HG03460 (cell line): ENCODE measurements at regions not wholly inside any gene's neighbourhood (a gene's known extent, or its start where the extent isn't known, plus 50 kb on each side); places are given as distances from the start of the nearest gene placed in this dataset.

Experiments used
- ATAC-seq: cut with Tn5 transposase; IDR thresholded peaks from one replicate; pipeline ENCODE4 v1.9.1; 2021; ENCODE audit not compliant: unreplicated experiment

DNA sequence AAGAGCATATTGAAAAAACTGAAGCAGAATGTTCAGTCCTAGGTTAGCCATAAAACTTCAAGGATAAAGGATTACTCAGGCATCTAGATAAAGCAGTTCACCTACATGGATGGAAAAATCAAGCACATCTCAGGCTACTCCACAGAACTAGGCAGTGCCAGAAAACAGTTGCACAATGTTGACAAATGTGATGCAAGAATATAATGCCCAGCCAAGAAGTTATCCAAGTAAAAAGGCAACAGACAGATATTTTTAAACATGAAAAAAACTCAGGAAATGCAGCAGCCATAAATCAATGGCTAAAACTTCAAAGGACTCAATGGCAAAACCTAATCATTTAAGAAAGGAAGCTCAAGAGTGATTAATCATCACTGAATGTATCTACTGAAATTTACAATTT lies 456.0 kb upstream of the FAM241A start:
- no peak for ATAC-seq

DNA sequence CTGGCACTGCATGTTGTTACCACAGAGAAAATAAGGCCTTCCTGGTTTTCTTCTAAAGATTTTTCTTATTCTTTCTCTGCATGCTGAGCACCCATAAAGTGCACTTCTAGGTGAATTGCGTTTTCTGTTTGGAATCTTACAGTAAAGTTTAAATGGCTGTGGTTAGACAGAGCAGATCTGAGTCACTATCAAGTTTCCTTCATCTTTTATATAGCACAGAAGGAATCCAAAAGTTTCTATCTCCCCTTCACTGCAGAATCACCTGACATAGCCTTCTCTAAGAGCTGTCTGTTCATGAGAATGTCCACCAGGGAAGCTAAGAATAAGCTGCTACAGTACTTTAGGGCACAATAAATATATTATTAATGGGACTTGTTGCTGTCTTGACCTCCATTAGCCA lies 455.5 kb upstream of the FAM241A start:
- no peak for ATAC-seq

DNA sequence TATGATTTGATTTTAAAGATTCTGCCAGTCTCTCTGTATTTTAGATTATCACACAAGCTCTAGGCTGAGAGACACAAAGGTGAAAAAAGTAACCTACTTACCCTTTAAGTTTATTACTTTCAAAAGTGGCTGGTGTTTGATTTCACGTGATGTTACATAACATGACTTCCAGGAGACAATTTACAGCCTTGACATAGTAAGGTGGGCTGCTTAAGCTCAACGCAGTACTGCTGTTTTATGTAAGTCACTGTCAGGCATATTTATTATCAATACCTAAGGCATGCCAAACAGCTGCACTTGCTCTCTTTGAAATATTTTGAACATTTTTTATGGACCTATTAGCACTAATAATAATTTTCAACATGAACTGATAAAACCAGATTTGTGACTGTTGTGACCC lies 451.5 kb upstream of the FAM241A start:
- no peak for ATAC-seq

DNA sequence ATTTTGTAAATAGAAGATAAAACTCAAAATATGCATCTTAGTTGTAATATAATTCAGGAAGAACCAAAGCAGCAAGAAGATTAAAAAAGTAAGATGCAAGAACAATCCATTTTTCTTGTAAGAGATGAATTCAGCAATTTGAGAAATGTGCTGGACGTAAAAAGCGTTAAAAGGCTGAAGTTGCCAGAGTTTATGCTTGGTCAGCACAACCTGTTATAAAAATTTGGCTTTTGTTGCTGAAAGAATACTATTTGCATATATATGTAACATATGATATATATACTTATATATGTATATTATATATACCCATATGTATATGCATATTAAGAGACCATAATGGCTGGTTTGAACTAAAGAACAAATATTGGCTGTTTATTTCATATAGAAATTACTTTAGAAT lies 449.6 kb upstream of the FAM241A start:
- no peak for ATAC-seq

DNA sequence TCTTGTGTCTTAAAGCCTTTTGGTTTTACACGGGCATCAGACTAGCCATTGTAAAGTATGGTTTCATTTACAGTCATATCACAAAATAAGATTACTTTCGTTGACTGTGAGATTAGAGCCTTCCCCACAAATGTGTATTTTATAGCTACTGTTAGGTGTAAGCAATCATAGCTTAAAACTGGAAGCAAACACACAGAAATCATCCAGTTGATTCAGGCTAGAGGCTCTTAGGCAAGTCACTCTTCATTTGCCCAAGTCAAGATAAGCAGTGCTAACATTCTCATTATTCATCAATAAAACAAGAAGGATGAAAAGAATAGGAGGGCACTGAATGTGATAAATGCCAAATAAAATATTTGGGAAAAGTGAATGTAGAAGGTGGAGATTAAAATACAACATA lies 448.7 kb upstream of the FAM241A start:
- no peak for ATAC-seq

DNA sequence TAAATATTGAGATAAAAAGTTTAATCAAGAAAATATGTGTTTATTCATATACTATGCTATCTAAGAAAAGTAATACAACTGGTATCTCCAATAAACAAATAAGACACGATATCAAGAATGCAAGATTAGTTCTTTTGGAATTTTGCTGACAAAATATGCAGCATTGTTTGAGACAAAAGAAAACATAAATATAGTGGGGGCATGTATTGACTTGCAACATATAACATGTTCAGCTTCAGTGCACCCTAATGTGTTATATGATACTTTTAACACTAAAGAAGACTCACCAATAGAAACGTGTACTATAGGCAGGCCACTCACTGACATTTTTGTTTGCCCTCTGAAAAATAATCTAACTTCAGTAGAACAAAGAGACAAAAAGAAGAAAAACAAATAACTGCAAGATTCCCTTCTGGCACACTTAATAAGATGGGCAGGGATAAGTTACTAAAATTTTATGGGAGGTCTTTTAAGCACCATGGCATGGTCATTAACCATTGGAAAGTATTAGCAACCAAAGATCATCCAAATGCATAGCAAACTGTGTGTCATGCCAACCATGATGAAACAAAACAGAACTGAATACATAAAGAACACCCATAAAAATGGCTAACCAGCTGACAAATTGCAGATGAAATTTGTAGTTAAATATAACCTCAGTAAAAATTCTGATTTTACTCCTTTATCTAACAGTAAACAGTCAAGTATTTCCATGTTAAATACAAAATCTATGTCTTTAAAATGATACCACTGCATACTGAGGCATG lies 447.9 kb upstream of the FAM241A start:
- ATAC-seq: no peak

DNA sequence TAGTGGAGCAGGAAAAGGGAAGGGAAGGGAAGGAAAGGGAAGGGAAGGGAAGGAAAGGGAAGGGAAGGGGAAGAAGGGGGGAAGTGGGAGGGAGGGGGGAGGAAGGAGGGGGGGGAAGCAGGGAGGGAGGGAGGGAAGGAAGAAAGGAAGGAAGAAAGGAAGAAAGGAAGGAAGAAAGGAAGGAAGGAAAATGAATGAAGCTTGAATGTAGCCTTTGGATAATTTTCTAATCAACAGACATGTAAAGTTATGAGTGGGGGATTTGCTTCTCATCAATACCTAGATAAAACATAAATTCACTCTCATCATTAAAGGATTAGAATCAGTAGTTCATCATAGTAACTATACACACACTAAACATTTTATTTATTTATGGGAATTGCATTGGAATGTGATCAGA lies 446.9 kb upstream of the FAM241A start:
- no peak for ATAC-seq

DNA sequence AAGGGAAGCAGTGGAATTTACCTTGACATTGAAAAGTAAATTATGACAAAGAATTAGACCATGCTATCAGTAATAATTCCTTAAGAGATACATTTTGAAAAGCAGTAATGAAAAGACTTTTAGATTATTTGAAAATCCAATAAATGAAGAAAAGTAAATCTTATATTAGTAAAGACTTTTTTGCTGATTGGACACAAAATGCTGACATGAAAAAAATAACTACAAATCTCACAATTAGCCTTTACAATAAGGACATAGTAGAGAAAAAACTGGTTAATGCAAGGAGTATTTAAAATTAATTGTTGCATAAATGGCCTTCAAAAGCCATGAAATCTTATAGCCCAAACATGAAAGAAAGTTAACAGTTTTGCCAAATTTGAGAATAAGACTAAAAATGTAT lies 446.1 kb upstream of the FAM241A start:
- no peak for ATAC-seq

DNA sequence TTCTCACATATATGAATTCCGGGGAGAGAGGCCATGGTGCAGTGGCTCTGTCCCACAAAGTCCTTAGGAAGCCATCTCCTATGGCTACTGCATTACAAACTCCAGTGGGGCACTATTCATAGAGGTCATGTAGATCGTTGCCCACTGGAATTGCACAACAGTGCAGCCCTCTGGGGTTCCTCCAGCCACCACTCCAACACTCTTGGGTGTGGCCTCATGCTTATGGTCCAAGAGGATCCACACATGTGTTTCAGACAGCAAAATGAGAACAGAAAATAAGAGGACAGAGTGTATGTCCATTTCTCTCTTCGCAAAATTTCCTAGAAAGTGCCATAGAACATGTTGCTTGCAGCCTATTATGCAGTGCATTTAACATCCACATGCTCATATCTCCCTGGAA lies 444.2 kb upstream of the FAM241A start:
- ATAC-seq: no peak

DNA sequence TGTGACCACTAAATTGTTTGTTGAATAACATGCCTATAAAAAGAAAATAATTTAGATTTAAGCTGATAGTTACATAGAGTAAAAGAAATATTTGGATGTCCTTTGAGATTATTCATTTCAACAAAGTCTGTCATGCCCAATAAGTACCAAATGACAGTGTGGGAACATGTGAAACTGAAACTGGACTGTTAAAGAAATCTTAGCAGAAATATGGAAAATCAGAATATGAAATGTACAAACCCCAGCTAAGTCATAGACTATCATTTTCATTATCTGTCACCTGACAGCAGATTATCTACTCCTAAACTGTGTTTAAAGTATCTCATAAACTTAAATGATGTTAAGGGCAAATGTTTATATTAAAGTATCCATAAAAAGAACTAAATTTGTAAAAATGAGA lies 437.8 kb upstream of the FAM241A start:
- no peak for ATAC-seq

DNA sequence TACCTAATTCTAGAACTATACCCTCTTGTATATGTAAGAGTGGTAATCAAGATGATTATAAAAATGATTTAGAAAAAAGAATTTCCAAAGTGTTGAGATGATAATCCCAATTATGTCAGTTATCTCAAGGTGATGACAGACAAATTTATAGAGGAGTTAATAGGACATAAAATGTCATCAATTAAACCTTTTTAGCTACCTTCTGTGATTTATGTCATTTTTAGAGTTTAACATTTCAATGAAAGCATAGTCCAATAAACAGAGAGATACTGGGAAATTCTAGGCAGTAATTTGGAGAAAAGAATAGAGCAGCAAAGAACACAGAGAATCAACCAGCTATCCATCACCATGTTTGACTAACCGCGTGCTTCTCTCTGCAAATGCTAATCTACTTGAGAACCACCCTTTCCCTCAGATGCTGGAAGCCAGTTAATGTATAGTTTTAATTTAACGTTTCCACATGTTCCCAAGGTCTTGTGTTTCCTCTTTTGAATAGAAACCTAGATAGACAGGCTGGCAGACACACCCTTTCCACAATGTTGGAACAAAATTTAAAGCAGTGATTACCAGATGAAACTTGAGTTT lies 433.1 kb upstream of the FAM241A start:
- ATAC-seq: no peak

DNA sequence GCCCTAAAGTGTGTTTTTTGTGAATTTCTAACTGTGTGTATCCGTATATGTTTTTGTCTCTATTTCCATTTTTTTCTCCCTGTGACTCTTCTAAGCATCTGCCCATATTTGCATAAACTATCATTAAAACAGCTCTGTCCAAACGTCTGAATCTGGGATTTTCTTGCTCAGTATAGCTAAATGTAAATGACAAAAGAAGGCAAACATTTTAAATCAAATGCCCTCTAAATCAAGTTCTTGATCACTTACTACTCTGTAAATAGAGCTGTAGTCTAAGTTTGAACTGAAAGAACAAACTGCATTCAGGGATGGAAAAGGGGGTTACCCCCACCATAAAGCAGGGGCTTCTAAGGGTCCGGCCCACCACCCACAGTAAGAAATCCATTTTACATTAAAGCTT lies 432.0 kb upstream of the FAM241A start:
- no peak for ATAC-seq

DNA sequence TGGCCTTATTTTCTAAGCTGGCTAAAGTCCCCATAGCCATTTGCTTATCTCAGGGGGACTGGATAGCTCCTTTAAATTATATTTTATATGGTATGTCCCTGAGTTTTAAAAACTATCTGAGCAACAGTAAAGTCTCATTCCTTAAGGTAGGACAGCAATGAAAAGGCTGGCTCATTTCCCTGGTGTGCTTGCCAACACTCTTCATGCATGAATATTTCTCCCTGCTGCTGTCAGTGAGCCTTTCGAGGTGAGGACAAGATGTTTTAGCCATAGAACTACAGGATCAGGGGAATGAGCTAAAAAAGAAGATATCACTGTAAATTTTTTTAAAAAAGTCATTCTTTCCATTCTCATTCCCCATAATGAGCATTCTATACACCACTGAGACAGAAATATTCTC lies 427.3 kb upstream of the FAM241A start:
- no peak for ATAC-seq

DNA sequence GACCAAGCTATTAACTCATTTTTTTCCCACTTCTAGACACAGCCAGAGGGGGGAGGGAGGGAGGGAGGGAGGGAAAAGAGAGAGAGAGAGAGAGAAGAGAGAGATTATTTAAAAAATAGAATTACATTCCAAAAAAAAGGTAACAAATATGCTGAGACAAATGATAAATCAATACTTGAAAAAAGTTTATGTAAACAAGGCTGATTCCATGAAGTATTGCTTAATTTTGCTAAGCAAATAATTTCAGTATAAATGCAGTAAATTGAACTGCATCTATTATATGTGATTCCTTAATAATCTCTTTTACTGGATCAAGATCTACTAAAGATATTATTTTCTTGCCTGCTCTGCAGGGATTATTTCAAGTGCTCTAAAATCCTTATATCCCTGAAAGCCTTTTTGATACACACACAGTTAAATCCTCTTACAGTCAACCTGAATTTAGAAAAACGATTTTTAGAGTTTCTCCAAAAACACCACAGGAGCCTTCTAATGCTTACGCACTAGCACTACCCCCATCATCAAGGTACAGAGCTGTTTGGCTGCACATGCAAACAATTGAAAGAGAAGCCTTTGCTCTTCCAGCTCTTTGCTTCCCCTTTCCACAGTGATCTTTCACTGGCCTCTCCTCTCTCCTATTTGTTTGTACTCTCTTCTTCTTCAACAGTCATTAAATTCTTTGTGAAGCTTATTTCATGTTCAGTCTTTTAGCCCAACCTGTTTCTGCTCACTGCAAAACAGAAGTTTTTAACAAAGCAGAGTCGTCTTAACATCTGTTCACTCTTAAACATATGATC lies 426.3 kb upstream of the FAM241A start:
- no peak for ATAC-seq

DNA sequence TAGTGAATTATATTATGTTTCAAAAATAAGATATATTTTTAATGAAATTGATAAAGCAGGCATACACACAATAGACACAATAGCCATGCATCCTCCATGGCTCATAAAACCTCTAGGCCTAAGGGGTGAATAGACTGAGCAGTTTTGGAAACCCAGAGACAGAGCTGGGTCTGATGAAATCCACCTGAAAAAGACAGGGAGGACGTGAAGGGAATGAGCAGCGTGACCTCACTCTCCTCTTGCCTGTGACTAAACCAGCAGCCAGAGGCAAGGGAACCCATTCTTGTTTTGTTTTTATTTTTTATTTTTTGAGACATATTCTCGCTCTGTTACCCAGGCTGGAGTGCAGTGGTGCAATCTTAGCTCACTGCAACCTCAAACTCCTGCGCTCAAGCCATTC lies 424.4 kb upstream of the FAM241A start:
- ATAC-seq: no peak

DNA sequence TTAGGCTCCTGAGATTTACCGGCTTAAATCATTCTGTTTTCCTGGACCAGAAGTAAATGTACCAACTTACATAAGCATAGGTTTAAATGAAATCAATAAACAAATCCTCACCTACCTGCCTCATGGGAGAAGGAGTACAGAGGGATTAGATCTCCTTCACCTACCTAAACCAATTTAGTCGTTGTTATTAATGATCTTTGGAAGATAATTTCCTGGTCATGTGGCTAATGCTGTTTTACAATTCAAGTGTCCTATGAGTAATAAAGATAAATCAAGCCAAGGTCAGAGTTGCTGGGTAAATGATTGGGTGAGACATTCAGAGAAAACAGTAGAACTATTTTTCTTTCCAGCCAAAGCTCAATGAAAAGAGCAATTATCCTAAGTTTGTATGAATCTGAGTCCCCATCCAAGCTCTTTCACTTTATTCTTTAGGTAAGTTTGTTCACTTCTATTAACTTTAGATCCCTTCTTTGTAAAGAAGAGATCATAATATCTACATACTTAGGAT lies 423.0 kb upstream of the FAM241A start:
- no peak for ATAC-seq

DNA sequence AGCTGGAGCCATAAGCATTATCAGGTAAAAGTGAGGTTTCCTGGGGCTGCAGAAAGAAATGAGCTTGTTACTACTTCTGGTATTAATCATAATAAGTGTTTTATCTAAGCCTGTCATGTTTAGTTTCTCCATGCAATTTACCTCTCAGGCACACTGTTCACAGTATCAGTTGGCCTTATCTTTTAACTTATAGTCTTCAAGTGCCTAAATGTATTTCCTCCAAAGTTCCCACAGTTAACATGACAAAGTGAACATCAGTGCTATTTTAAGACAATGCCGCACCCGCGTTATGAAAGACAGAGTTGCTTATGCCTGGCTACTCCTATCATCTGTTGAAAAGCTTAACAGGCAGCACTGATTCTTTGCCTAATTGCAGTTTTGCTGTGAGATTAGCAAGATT lies 408.7 kb upstream of the FAM241A start:
- no peak for ATAC-seq

DNA sequence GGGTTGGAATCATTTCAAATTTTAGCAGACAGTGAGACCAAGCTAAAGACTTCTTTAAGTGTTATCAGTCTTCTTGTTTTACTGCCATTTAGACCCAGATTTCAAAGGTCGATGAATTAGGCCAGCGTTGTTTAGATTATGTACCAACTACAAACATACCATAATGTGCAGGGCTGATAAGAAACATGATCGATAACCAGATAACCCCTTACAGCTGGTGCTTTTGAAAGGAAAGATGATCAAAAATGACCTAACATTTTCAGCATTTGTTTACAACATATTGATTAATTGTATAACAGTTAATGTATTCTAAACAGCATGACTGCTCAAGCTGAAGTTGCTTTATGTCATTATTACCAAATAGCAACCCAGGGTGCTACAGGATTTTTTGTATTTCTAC lies 400.4 kb upstream of the FAM241A start:
- no peak for ATAC-seq

DNA sequence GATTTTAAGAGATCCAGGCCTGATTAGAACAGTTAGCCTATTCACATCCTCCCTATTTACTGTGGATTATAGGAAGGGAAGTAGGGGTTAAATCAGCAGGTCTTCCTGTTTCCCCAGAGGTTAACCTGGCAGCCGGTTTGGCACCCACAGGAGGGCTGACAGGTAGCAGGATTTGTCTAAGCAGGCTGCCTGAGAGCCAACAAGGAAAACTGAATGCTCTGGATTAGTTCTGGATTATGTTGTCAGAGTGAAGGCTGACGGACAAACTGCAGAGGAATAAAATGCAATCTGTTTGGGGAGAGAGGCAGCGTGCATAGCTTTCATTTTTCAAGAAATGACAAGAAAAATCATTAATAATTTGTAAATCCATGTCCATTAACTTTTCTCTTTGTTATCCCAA lies 397.1 kb upstream of the FAM241A start:
- ATAC-seq: no peak

DNA sequence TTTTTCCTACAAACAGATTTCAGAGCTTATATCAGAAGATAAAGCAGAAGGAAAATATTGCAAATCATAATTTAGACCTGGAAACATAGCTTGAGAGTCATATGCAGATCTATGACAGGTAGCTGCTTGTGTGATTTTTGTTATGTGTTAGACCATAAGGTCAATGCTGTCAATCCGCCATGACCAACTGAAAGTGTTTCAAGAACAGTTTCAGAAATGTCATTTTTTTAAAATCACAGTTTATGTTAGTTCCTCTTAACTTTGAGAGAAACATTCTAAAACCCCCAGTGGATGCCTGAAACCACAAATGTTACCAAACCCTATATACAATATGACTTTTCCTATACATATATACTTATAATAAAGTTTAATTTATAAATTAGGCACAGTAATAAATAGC lies 391.3 kb upstream of the FAM241A start:
- no peak for ATAC-seq

DNA sequence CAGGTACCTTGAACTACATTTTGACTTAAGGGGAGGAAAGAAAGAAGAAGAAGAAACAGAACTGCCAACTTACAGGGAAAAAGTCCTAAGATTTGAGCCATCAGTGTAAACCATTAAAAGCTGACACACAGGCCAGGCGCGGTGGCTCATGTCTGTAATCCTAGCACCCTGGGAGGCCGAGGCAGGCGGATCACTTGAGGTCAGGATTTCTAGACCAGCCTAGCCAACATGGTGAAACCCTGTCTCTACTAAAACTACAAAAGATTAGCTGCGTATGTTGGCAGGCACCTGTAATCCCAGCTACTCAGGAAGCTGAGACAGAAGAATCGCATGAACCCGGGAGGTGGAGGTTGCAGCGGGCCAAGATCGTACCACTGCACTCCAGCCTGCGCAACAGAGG lies 389.7 kb upstream of the FAM241A start:
- no peak for ATAC-seq

DNA sequence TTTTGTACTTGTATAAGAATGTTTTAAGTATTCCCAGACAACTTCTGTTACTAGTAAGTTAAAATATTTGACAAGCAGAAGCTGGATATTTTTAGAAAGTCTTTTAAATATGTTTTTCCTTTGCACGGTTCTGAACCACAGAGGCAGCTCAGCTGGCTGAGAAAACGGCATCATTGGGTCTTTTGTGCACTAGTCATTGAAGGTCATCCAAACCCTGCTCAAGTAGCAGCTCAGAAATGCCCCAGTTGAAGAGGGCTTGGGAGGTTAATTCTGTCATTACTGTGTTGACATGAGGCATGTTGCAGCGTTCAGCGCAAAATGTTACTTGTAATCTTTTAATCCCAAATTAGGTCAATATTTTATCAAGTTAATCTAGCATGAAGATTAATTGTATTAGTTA lies 383.7 kb upstream of the FAM241A start:
- ATAC-seq: no peak
